CD14-positive monocyte (primary cell): ENCODE measurements at regions not wholly inside any gene's neighbourhood (a gene's known extent, or its start where the extent isn't known, plus 50 kb on each side); places are given as distances from the start of the nearest gene placed in this dataset.

Experiments used
- DNase-seq, 3 donors: peaks; one replicate each; pipeline ENCODE4 v3.0.0-alpha.2; 2011 to 2022
- H2AFZ ChIP-seq: 2 replicates; pipeline ENCODE4 v1.6.0; 2012; ENCODE audit warnings: mild to moderate bottlenecking, low read depth, low read length, inconsistent platforms; ENCODE audit not compliant: insufficient read depth, poor library complexity, severe bottlenecking
- H3K27ac ChIP-seq, 2 donors: 1 replicate in 1 of 2; 2 replicates in 1 of 2; pipeline ENCODE4 v1.5.1; 2012 to 2013; ENCODE audit warnings: low read length in 2 of 2, control low read depth in 1 of 2, inconsistent platforms in 1 of 2, low read depth in 1 of 2, mild to moderate bottlenecking in 1 of 2
- H3K27me3 ChIP-seq, 2 donors: one replicate each; pipeline versions ENCODE4 v1.6.0 to v1.6.1; 2011 to 2013; ENCODE audit warnings: low read length in 2 of 2; ENCODE audit not compliant: control insufficient read depth in 2 of 2, insufficient read depth in 2 of 2
- H3K36me3 ChIP-seq, 2 donors: replicated peaks in 1 of 2; 1 replicate in 1 of 2; 2 replicates in 1 of 2; pipeline versions ENCODE4 v1.5.1 to v1.6.1; 2012 to 2013; ENCODE audit warnings: low read length in 2 of 2, control low read depth in 1 of 2, inconsistent platforms in 1 of 2, mild to moderate bottlenecking in 1 of 2; ENCODE audit not compliant: insufficient read depth in 2 of 2, control insufficient read depth in 1 of 2
- H3K4me1 ChIP-seq, 2 donors: 1 replicate in 1 of 2; 2 replicates in 1 of 2; pipeline versions ENCODE4 v1.5.1 to v1.6.1; 2012 to 2013; ENCODE audit warnings: low read length in 2 of 2, control low read depth in 1 of 2, inconsistent platforms in 1 of 2, mild to moderate bottlenecking in 1 of 2, moderate library complexity in 1 of 2; ENCODE audit not compliant: insufficient read depth in 2 of 2, control insufficient read depth in 1 of 2
- H3K4me2 ChIP-seq: replicated peaks from 2 replicates; pipeline ENCODE3; 2012; ENCODE audit warnings: low read length, moderate library complexity, mild to moderate bottlenecking; ENCODE audit not compliant: poor library complexity, severe bottlenecking; ENCODE audit errors: extremely low read depth
- H3K4me3 ChIP-seq, 3 experiments: fragments of 200-600 bp in 1 of 3; sonication (generic) in 1 of 3; replicated peaks in 1 of 3; 1 replicate in 2 of 3; 2 replicates in 1 of 3; pipeline ENCODE4 v1.5.1; 2011 to 2013; ENCODE audit warnings: low read length in 3 of 3, mild to moderate bottlenecking in 3 of 3, control low read depth in 2 of 3, low read depth in 2 of 3, inconsistent platforms in 1 of 3, moderate library complexity in 1 of 3
- H3K79me2 ChIP-seq: 2 replicates; pipeline ENCODE4 v1.6.0; 2012; ENCODE audit warnings: mild to moderate bottlenecking, control low read depth, inconsistent platforms, low read length, moderate library complexity; ENCODE audit not compliant: insufficient read depth
- H3K9ac ChIP-seq: 2 replicates; pipeline ENCODE4 v1.6.0; 2017; ENCODE audit warnings: low read length, mild to moderate bottlenecking; ENCODE audit not compliant: insufficient read depth, poor library complexity, severe bottlenecking
- H3K9me3 ChIP-seq, 2 donors: replicated peaks in 1 of 2; 1 replicate in 1 of 2; 2 replicates in 1 of 2; pipeline versions ENCODE4 v1.5.1 to v1.6.1; 2012 to 2013; ENCODE audit warnings: low read length in 2 of 2, control low read depth in 1 of 2; ENCODE audit not compliant: control insufficient read depth in 1 of 2, insufficient read depth in 1 of 2
- H4K20me1 ChIP-seq: 2 replicates; pipeline ENCODE4 v1.6.0; 2012; ENCODE audit warnings: mild to moderate bottlenecking, low read length, control low read depth, moderate library complexity; ENCODE audit not compliant: insufficient read depth
- H3K27ac Mint-ChIP-seq, 7 donors: one replicate each; pipeline ENCODE4 v1.8.0; 2020; ENCODE audit warnings: mild to moderate bottlenecking in 7 of 7, mixed read lengths in 7 of 7, moderate library complexity in 6 of 7, inconsistent platforms in 2 of 7
- H3K27me3 Mint-ChIP-seq, 3 donors: one replicate each; pipeline ENCODE4 v1.8.0; 2021 to 2022; ENCODE audit warnings: low read depth in 3 of 3, mild to moderate bottlenecking in 3 of 3, mixed read lengths in 3 of 3, moderate library complexity in 3 of 3, inconsistent platforms in 1 of 3
- H3K36me3 Mint-ChIP-seq, 2 donors: one replicate each; pipeline ENCODE4 v1.8.0; 2020; ENCODE audit warnings: mixed read lengths in 2 of 2, inconsistent platforms in 1 of 2, mild to moderate bottlenecking in 1 of 2
- H3K4me1 Mint-ChIP-seq: one replicate; pipeline ENCODE4 v1.8.0; 2020; ENCODE audit warnings: mild to moderate bottlenecking, mixed read lengths
- H3K4me3 Mint-ChIP-seq, 2 donors: one replicate each; pipeline ENCODE4 v1.8.0; 2020; ENCODE audit warnings: mild to moderate bottlenecking in 2 of 2, mixed read lengths in 2 of 2, moderate library complexity in 1 of 2
- H3K9me3 Mint-ChIP-seq, 7 donors: one replicate each; pipeline ENCODE4 v1.8.0; 2020 to 2022; ENCODE audit warnings: mixed read lengths in 7 of 7, mild to moderate bottlenecking in 6 of 7, moderate library complexity in 6 of 7, inconsistent platforms in 2 of 7
- WGBS: methylation state at CpG from one replicate; pipeline ENCODE4 v1.1.5; 2013; ENCODE audit warnings: missing lambda C conversion rate; ENCODE audit not compliant: insufficient coverage; 5-methylcytosine and 5-hydroxymethylcytosine counted together
- intact Hi-C, 2 donors: fragments of 100-400 bp; cut with micrococcal nuclease; formaldehyde crosslinking; loops; one replicate each; pipeline versions ENCODE4 v1.15.0 to v1.15.1; 2023
- TF ChIP-seq, protein P1 (sequence below): fragments of 200-600 bp; IDR thresholded peaks from one replicate; pipeline ENCODE4 v1.8.0; 2022; ENCODE audit warnings: antibody characterized with exemption, mild to moderate bottlenecking

DNA sequence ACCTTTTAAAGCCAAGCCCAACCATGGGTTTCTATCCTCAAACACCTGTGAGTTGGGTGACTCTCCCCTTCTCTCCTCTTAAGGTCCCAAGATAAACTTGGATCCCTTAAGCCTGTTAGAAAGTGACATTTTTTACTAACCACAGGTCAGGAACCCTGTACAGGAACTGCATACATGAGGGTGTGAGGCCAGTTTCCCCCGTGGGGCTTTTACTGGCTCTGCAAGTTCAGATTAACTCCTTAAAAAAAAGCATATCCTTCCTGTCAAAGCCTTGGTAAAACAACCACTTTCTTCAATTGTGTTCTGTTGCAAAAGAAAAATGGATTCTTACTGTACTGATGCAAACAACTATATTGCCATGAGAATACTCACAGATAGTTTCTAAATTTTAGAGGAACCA, 2638.7 kb upstream of the PCDH20 start:
- DNase-seq = no peak
- TF ChIP-seq, protein P1, sequence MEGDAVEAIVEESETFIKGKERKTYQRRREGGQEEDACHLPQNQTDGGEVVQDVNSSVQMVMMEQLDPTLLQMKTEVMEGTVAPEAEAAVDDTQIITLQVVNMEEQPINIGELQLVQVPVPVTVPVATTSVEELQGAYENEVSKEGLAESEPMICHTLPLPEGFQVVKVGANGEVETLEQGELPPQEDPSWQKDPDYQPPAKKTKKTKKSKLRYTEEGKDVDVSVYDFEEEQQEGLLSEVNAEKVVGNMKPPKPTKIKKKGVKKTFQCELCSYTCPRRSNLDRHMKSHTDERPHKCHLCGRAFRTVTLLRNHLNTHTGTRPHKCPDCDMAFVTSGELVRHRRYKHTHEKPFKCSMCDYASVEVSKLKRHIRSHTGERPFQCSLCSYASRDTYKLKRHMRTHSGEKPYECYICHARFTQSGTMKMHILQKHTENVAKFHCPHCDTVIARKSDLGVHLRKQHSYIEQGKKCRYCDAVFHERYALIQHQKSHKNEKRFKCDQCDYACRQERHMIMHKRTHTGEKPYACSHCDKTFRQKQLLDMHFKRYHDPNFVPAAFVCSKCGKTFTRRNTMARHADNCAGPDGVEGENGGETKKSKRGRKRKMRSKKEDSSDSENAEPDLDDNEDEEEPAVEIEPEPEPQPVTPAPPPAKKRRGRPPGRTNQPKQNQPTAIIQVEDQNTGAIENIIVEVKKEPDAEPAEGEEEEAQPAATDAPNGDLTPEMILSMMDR = no peak
- Mint-ChIP-seq H3K9me3 (peaks cover 0 to 8% (median 2%) of the 10 kb centered on the region in 7 donors), H3K27ac (no peak overlapping the region), H3K4me1 (no peaks in the 10 kb centered on the region), H3K27me3 (no peaks in the 10 kb centered on the region), H3K36me3 (no peaks in the 10 kb centered on the region), H3K4me3 (no peak overlapping the region)
- Histone ChIP-seq H2AFZ (no peak overlapping the region), H3K9me3 (peaks cover 4 to 17% of the 10 kb centered on the region in 2 donors), H3K36me3 (no peaks in the 10 kb centered on the region), H3K9ac (no peak overlapping the region), H3K79me2 (no peaks in the 10 kb centered on the region), H3K27me3 (no peaks in the 10 kb centered on the region), H4K20me1 (no peaks in the 10 kb centered on the region), H3K27ac (no peak overlapping the region), H3K4me2 (no peak overlapping the region), H3K4me1 (no peaks in the 10 kb centered on the region), H3K4me3 (no peak overlapping the region)
- no CpG with 5 or more reads among the region's 1 CpG for WGBS
- intact Hi-C loops = no loop called here

DNA sequence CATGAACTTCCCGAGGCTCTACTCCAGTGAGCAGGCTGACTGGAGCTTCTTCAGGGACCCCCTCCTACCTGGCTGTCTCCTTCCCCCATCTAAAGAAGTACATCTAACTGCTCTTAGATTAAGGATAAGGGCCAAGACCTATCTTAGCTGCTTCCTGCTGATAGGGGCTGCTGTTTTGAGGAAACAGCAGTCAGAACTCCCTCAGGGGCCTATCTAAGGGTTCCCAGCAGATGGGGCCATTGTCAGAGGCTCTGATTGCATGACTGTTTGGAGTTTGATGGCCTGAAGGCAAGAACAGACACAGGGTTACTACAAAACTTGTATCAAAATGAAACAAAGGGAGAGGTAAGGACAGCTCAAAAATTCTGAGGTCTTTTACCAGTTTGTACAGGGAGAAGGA, 2636.9 kb upstream of the PCDH20 start:
- Histone ChIP-seq H3K79me2 (no peaks in the 10 kb centered on the region), H4K20me1 (no peaks in the 10 kb centered on the region), H3K9ac (no peak overlapping the region), H2AFZ (no peak overlapping the region), H3K4me2 (no peak overlapping the region), H3K27ac (no peak overlapping the region), H3K9me3 (peaks cover 4 to 18% of the 10 kb centered on the region in 2 donors), H3K27me3 (no peaks in the 10 kb centered on the region), H3K4me1 (no peaks in the 10 kb centered on the region), H3K36me3 (no peaks in the 10 kb centered on the region), H3K4me3 (no peak overlapping the region)
- TF ChIP-seq, protein P1 = no peak
- Mint-ChIP-seq H3K36me3 (no peaks in the 10 kb centered on the region), H3K4me1 (no peaks in the 10 kb centered on the region), H3K4me3 (no peak overlapping the region), H3K9me3 (peaks cover 0 to 8% (median 2%) of the 10 kb centered on the region in 7 donors), H3K27me3 (no peaks in the 10 kb centered on the region), H3K27ac (no peak overlapping the region)
- WGBS = no CpG with 5 or more reads among the region's 1 CpG
- no peak for DNase-seq
- intact Hi-C loops = no loop called here
